Glutamatergic neuron (in vitro differentiated cells): ENCODE measurements at regions not wholly inside any gene's neighbourhood (a gene's known extent, or its start where the extent isn't known, plus 50 kb on each side); places are given as distances from the start of the nearest gene placed in this dataset.

Experiments
- DNase-seq: peaks from one replicate; pipeline ENCODE4 v3.0.0; 2022
- H3K27ac Mint-ChIP-seq: one replicate; pipeline ENCODE4 v1.8.0; 2020; ENCODE audit warnings: mild to moderate bottlenecking, mixed read lengths, inconsistent platforms; ENCODE audit not compliant: unreplicated experiment
- H3K27me3 Mint-ChIP-seq: one replicate; pipeline ENCODE4 v1.8.0; 2020; ENCODE audit warnings: mild to moderate bottlenecking, moderate library complexity, mixed read lengths, inconsistent platforms; ENCODE audit not compliant: unreplicated experiment
- H3K36me3 Mint-ChIP-seq: one replicate; pipeline ENCODE4 v1.8.0; 2020; ENCODE audit warnings: mild to moderate bottlenecking, mixed read lengths, inconsistent platforms; ENCODE audit not compliant: unreplicated experiment
- H3K4me1 Mint-ChIP-seq: one replicate; pipeline ENCODE4 v1.8.0; 2020; ENCODE audit warnings: mild to moderate bottlenecking, low read depth, mixed read lengths, inconsistent platforms; ENCODE audit not compliant: unreplicated experiment
- H3K4me3 Mint-ChIP-seq: one replicate; pipeline ENCODE4 v1.8.0; 2020; ENCODE audit warnings: mild to moderate bottlenecking, mixed read lengths, inconsistent platforms; ENCODE audit not compliant: unreplicated experiment
- H3K9me3 Mint-ChIP-seq: one replicate; pipeline ENCODE4 v1.8.0; 2020; ENCODE audit warnings: mild to moderate bottlenecking, moderate library complexity, mixed read lengths, inconsistent platforms; ENCODE audit not compliant: unreplicated experiment
- TF ChIP-seq, protein P1 (sequence below): fragments of 200-600 bp; sonication (generic); IDR thresholded peaks from one replicate; pipeline ENCODE4 v1.5.0; 2021; ENCODE audit not compliant: partially characterized antibody, unreplicated experiment

DNA sequence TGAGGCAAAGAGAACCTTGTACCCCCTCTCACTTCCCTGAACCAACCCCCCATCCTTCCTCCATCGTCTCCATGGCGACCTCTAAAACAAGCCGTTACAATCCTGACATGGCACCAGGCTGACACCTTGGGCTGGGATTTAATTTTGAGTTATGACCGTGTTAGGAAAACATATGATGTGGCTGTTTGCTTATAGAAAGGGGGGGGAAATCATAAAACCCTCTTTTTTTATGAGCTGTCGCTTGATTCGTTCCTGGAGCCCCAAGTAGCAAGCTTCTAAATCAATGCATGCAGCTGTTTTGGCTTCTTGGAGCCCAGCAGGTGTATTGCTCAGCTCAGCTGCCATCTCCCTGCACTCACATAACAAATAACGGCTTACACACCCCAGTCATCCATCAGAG lies 301.2 kb upstream of the SPAG17 start:
- no peaks in the 10 kb centered on the region for H3K9me3 Mint-ChIP-seq
- H3K27ac Mint-ChIP-seq, result no peak overlapping the region
- no peaks in the 10 kb centered on the region for H3K4me1 Mint-ChIP-seq
- no peak for DNase-seq
- H3K4me3 Mint-ChIP-seq, result no peak overlapping the region
- no peaks in the 10 kb centered on the region for H3K36me3 Mint-ChIP-seq
- no peaks in the 10 kb centered on the region for H3K27me3 Mint-ChIP-seq
- TF ChIP-seq, protein P1, sequence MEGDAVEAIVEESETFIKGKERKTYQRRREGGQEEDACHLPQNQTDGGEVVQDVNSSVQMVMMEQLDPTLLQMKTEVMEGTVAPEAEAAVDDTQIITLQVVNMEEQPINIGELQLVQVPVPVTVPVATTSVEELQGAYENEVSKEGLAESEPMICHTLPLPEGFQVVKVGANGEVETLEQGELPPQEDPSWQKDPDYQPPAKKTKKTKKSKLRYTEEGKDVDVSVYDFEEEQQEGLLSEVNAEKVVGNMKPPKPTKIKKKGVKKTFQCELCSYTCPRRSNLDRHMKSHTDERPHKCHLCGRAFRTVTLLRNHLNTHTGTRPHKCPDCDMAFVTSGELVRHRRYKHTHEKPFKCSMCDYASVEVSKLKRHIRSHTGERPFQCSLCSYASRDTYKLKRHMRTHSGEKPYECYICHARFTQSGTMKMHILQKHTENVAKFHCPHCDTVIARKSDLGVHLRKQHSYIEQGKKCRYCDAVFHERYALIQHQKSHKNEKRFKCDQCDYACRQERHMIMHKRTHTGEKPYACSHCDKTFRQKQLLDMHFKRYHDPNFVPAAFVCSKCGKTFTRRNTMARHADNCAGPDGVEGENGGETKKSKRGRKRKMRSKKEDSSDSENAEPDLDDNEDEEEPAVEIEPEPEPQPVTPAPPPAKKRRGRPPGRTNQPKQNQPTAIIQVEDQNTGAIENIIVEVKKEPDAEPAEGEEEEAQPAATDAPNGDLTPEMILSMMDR, result no peak

DNA sequence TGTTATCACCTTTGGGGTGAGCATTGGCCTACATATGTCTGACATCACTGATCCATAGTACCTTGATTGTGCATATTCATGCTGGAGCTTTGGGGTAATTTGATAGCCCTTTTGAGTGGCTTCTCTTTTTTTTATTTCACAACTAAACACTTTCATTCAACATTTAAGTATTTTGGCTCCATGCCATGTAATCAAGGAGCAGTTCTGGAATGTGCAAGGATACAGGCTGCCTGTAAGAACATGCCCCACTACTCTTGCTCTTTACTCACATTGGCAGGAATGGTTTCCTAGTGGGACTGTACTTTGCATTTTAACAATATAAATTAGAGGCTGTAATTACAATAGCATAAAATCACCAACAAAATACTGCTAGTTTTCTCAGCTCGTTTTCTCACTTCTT lies 300.7 kb upstream of the SPAG17 start:
- no peaks in the 10 kb centered on the region for H3K4me1 Mint-ChIP-seq

DNA sequence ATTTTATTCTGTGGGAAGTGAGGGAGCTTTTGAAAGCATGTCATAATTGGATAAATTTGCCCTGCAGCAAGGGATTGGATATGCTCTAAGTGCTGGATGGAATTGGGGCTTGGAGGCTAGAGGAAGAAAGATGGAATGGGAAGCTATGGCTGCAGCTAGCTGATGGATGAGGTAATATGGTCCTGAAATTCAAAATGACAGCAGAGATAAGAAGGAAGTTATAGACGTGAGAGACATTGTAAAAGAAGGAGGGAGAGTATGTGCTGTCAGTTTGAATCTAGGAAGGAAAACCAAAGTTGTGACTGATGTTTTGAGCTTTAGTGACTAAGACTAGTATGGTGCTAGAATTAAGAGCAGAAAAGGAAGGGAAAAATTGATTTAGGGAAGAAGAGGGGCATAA lies 299.9 kb upstream of the SPAG17 start:
- Mint-ChIP-seq H3K36me3 (no peaks in the 10 kb centered on the region), H3K9me3 (no peaks in the 10 kb centered on the region), H3K27ac (no peak overlapping the region), H3K4me1 (no peaks in the 10 kb centered on the region), H3K27me3 (no peaks in the 10 kb centered on the region), H3K4me3 (no peak overlapping the region)
- TF ChIP-seq, protein P1, result no peak
- DNase-seq, result no peak

More for the DNA sequence above, 300.7 kb upstream of the SPAG17 start:
- Mint-ChIP-seq H3K27ac (no peak overlapping the region), H3K4me3 (no peak overlapping the region), H3K36me3 (no peaks in the 10 kb centered on the region), H3K9me3 (no peaks in the 10 kb centered on the region), H3K27me3 (no peaks in the 10 kb centered on the region)
- TF ChIP-seq, protein P1, result no peak
- no peak for DNase-seq

DNA sequence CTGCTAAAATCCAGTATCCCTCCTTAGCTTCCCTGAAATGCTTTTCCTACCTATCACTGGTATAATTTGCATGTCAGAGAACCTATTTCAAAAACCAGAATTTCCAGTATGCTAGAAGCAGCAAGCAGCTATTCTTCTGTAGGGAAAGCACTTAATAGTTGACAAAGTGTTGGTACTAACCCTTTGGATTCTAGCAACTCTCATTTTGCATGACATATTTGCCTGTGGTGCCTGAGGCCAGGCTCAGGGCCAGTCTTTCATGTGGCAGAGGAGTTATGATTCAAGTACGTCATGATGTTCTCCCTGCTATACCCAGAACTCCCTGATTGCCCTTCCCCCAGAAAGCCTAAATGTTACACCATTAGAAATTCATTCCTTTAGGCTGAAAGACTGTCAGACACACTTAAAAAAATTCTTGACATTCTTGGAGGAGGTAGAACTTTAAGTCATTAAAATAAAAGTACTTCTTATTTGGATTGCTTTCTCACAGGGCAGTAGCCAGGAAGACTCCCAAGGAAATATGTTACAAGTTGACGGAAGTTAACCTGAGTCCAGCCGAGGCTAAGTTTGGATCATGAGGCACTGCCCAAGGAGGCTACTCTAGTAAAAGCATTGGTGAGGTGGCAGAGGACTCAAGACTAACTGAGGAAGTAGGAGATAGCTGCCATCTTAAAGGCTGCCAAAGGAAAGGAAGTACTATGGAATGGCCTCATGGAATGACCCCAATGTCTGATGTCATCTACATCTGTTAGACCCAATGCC lies 298.4 kb upstream of the SPAG17 start:
- Mint-ChIP-seq H3K4me1 (no peaks in the 10 kb centered on the region), H3K27me3 (no peaks in the 10 kb centered on the region), H3K27ac (no peak overlapping the region), H3K4me3 (no peak overlapping the region), H3K36me3 (no peaks in the 10 kb centered on the region), H3K9me3 (no peaks in the 10 kb centered on the region)
- TF ChIP-seq, protein P1, result no peak
- no peak for DNase-seq

DNA sequence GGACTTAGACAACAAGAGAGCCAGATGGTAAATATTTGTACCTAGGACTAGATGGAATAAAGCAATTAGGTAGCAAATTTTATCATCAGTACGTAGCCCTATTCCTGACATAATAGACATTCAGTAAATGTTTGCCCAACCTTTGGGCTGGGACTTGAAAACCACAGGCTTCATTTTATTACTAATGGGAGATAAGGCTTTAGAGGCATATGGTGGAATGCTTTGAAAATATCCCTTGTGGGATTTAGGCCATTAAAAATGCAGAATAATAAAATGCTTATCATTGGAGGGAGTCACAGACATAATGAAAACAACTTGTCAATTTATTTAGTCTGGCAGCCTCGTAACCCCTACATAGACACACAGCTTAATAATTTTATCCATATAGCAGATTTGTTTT lies 296.1 kb upstream of the SPAG17 start:
- Mint-ChIP-seq H3K9me3 (no peaks in the 10 kb centered on the region), H3K27me3 (no peaks in the 10 kb centered on the region), H3K4me1 (no peaks in the 10 kb centered on the region), H3K36me3 (no peaks in the 10 kb centered on the region), H3K27ac (no peak overlapping the region), H3K4me3 (no peak overlapping the region)
- DNase-seq, result no peak
- TF ChIP-seq, protein P1, result no peak
